GM19043 (cell line): ENCODE measurements at regions not wholly inside any gene's neighbourhood (a gene's known extent, or its start where the extent isn't known, plus 50 kb on each side); places are given as distances from the start of the nearest gene placed in this dataset.
"Not testable (repeated sequence)": the region's sequence is repeated elsewhere in the genome, so short reads cannot be mapped to it uniquely, and the experiment has no call there.

Source experiments
- ATAC-seq: cut with Tn5 transposase; IDR thresholded peaks from one replicate; pipeline ENCODE4 v1.9.1; 2021; ENCODE audit warnings: low read depth; ENCODE audit not compliant: unreplicated experiment

GRCh38 chr1:59184365-59184905 lies 112.5 kb upstream of the FGGY start:
- no peak for ATAC-seq

- ATAC-seq = no peak
Observed at GRCh38 chr1:59185163-59185860, 111.6 kb upstream of the FGGY start.

DNA sequence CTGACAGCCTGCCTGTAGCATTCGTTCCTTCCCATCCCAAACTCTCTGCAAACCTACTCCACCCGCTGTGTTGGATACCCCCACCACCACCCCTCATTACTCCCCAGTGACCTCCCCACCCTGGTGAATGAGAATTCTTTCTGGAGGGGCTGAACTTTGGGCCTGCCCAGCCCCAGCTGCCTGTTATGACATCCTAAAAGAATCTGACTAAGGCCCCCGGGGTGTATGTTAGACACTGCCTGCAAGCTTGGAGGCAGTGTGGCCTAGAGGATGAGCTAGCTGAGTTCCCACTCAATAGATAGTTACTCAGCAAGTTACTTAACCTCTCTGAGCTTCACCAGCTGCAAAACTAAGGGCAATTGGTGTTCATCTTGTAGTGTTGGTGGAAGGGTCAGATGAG lies 110.2 kb upstream of the FGGY start:
- ATAC-seq = no peak

GRCh38 chr1:59188413-59189213 lies 108.3 kb upstream of the FGGY start:
- ATAC-seq = no peak

DNA sequence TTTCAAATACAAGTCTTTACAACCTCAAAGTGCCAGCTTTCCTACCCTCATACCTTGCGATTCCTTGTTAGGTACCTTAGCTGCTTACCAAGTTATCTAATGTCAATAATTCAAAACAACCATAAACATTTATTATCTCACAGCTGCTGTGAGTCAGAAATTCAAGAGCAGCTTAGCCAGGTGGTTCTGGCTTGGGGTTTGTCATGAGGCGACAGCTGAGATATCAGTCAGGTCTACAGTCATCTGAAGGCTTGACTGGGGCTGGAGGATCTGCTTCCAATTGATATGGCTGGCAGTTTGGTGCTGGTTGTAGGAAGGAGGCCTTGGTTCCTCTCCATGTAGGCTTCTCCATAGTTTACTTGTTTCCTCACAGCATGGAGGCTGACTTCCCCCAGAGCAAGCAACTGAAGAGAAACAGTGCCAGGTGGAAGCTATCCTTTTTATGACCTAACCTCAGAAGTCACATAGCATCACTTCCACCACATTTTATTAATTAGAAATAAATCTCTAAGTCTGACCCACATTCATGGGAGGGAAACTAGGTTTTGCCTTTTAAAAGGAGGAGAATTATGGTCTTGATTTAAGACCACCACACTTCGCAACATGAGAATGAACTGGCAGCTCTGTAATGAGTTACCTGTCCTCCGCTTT lies 103.3 kb upstream of the FGGY start:
- ATAC-seq = no peak

- no peak for ATAC-seq
Observed at GRCh38 chr1:59194621-59195020, 102.3 kb upstream of the FGGY start.

DNA sequence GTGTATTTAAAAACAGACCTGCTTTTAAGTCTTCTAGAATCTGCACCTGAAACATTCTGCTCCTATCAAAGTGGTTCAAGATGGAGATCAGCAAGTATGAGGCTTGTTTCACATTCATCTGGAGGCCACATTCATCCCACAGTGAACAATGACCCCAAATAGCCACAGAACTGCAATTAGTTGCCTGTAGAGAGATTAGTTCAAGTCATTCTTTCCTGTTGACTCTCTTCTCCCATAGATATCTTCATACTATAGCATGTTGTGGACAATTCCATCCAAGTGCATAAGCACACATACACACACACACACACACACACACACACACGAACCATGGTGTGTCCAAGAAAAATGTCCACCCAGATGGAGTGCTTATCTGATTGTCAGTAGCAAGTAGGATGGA lies 101.7 kb upstream of the FGGY start:
- ATAC-seq = no peak

- no peak for ATAC-seq
Observed at GRCh38 chr1:59198564-59198963, 98.3 kb upstream of the FGGY start.

DNA sequence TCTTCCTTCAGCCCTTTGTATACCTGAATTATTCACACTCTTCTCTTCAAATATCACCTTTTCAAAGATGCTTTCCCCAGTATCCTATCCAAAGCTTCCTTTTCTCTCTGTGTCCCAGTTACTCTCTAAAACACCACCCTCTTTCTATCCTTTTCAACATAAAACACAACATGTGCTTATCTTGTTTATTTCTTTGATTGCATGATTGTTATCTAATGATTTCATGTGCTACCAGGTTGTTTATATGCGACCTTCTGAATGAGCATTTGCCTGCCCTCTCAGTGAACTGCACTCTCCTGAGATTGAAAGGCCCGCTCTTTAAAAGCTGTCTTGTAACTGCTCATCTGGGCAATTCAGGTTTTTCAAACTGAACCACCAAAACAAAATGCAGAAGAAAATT lies 97.7 kb upstream of the FGGY start:
- ATAC-seq = no peak

GRCh38 chr1:59199719-59200376 lies 97.0 kb upstream of the FGGY start:
- no peak for ATAC-seq

DNA sequence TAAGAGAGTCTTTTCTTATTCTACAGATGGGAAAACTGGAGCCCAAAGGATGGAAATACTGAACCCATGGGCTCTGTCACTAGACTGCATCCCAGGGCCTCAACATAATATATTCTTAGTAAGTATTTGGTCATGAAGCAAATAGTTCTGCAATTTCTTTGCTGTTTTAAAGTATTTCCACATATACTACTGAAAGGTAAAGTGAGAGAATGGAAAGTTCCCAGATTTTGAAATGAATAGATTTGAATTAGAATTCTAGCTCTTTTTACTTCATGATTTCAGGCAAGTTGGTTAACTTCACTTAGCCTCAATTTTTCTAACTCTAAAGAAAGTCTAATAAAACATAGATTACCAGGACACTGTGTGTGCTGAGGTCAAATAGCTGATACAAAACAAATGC lies 95.6 kb upstream of the FGGY start:
- ATAC-seq = no peak

DNA sequence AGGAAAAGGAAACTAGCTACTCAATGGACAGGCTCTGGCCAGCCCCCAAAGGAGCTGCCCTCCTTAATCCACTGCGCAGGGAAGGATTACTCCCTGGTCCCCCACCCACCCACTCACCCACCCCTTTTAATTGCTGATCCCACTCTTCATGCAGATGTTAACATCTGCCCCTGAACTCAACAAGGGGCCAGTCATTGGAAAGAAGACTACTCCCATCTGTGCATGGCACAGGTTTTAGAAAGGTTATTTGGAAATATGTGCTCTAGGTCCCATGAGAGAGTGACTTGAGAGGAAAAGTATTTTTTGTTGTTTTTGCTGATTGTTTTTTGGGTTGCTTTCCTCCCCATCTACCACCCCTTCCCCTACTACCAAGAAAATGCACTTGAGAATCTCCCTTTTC lies 94.4 kb upstream of the FGGY start:
- ATAC-seq = no peak

DNA sequence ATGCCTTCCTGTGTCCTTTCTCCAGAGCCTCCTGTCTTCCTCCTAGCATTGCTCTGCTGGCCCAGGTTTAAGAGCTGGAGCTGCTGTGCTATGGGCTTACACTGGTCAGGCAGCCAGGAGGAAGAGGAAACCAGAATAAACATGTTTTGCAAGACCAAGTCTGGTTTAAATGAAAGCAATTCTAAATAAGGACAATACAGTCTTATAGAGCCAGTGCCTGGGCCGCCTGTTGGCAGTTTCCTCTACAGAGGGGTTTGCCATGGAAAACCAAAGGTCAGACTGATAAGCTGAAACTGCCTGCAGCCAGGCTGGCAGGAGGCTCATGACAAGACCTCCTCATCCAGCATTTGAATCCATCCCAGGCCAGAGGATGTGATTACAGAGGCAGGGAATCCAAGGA lies 92.9 kb upstream of the FGGY start:
- no peak for ATAC-seq

DNA sequence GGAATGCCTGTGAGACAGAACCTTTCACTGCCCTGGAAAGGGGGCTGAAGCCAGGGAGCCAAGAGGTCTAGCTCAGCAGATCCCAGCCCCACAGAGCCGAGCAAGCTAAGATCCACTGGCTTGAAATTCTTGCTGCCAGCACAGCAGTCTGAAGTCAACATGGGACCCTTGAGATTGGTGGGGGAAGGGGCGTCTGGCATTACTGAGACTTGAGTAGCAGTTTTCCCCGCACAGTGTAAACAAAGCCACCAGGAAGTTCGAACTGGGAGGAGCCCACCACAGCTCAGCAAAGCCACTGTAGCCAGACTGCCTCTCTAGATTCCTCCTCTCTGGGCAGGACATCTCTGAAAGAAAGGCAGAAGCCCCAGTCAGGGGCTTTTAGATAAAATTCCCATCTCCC lies 90.3 kb upstream of the FGGY start:
- not testable (repeated sequence) for ATAC-seq

DNA sequence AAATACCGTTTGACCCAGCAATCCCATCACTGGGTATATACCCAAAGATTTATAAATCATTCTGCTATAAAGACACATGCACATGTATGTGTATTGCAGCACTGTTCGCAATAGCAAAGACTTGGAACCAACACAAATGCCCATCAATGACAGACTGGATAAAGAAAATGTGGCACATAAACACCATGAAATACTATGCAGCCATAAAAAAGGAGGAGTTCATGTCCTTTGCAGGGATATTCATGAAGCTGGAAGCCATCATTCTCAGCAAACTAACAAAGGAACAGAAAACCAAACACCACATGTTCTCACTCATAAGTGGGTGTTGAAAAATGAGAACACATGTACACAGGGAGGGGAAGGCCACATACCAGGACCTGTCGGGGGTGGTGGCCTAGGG lies 86.5 kb upstream of the FGGY start:
- ATAC-seq = not testable (repeated sequence)

DNA sequence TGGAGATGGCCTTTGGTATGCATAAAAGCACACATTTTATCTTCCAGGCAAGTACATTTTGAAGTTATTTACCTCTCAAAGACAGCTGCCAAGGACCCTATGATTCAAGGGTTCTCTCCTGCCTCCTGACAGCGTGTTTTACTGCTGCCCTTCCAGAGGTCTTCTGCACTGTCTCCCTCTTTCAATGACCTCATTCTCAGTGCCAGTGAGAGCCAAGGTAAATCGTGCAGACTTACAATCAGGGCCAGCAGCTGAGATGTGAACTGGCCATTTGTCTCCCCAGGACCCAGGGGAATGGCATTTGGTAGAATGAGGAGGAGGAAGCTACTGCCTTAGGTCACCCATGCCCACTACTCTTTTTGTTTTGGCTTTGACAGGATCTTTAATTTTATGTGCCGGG lies 84.2 kb upstream of the FGGY start:
- ATAC-seq = no peak

DNA sequence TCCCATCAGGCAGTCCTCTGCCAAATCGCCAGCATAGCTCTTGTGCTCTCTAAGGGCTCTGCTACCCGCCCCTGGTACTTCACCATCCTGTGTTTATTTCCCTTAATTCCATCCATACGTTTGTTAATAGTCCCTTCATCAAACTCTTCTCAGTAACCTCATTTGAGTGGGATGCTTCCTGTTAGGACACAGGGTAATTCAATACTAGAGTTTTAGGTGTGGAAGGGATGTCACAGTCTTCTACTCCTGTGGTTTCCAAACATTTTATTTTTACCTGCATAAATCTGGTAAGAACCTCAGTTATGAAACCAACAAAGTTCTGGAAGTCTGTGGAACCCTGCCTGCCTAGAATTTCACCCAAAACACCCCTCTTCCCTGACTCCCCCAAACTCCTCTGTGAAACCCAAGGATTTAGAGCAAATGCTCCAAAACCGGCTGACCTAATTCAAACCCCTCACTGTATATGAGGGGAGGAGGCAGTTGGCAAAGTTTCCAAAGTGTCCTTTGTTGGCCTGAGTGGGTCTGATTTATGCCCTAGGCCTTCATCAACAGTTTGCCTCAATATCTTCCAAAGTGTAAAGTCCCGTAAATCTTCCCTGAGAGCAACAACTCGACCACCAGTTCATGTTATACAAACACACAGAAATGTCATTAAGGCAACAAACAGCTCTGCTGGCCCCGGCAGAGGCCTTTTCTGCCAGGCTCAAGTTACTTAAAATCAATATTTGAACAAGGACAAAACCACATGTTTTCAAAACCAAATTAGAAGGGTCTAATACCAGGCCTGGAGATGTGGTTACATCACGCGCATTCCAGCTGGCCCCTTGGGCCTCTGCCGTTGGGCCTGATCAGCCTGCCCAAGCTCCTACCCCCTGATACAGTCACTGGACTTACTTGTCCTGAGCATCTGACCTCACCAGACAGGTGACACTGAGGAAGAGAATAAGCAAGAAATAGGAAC lies 82.4 kb upstream of the FGGY start:
- no peak for ATAC-seq

GRCh38 chr1:59215766-59216291 lies 81.1 kb upstream of the FGGY start:
- no peak for ATAC-seq

DNA sequence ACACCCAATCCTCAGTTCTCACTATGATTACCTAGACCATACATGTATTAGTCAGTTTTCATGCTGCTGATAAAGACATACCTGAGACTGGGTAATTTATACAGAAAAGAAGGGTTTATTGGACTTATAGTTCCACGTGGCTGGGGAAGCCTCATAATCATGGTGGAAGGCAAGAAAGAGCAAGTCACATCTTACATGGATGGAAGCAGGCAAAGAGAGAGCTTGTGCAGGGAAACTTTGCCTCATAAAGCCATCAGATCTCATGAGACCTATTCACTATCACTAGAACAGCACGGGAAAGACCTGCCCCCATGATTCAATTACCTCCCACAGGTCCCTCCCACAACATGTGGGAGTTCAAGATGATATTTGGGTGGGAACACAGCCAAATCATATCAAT lies 79.5 kb upstream of the FGGY start:
- ATAC-seq = not testable (repeated sequence)
